PC-9 (cell line): ENCODE measurements at regions not wholly inside any gene's neighbourhood (a gene's known extent, or its start where the extent isn't known, plus 50 kb on each side); places are given as distances from the start of the nearest gene placed in this dataset.

Experiments used
- BruUV-seq: library from RNA; stranded (reverse); fragments of 400-500 nt; replicated peaks from 2 replicates; lab custom pipeline; 2021; lab: Mats Ljungman, UMichigan
- CTCF ChIA-PET: fragments of 300-600 bp; sonication (Branson Sonifier 250); formaldehyde crosslinking; loops from one replicate; lab custom pipeline; 2022; ENCODE audit warnings: antibody characterized with exemption; lab: Charles Lee
- POLR2A ChIA-PET: fragments of 300-600 bp; sonication (Branson Sonifier 250); formaldehyde crosslinking; loops from one replicate; lab custom pipeline; 2022; ENCODE audit warnings: antibody characterized with exemption; ENCODE audit not compliant: unreplicated experiment; lab: Charles Lee
- DNase-seq, 2 experiments: peaks; one replicate each; pipeline versions ENCODE4 v3.0.0 to v3.0.0-alpha.2; 2015 to 2022; ENCODE audit warnings: mixed read lengths in 1 of 2
- H2AFZ ChIP-seq: fragments of 200-600 bp; sonication (generic); 2 replicates; pipeline ENCODE4 v1.8.1; 2017; ENCODE audit warnings: antibody characterized with exemption
- H3F3A ChIP-seq: fragments of 200-600 bp; sonication (generic); 2 replicates; pipeline ENCODE4 v1.8.1; 2017; ENCODE audit warnings: antibody characterized with exemption, mild to moderate bottlenecking, low read depth; ENCODE audit not compliant: insufficient read depth
- H3K27ac ChIP-seq: fragments of 200-600 bp; sonication (generic); 2 replicates; pipeline ENCODE4 v1.6.1; 2016; ENCODE audit warnings: mixed run types
- H3K27me3 ChIP-seq: fragments of 200-600 bp; sonication (generic); 2 replicates; pipeline ENCODE4 v1.6.1; 2016; ENCODE audit warnings: low read depth, mixed run types; ENCODE audit not compliant: insufficient read depth
- H3K36me3 ChIP-seq: fragments of 200-600 bp; sonication (generic); 2 replicates; pipeline ENCODE4 v1.6.1; 2016; ENCODE audit warnings: low read depth, mixed run types
- H3K4me1 ChIP-seq: fragments of 200-600 bp; sonication (generic); replicated peaks from 2 replicates; pipeline ENCODE4 v1.6.1; 2016; ENCODE audit warnings: mixed run types; ENCODE audit not compliant: insufficient read depth
- H3K4me2 ChIP-seq: fragments of 200-600 bp; sonication (generic); 2 replicates; pipeline ENCODE4 v1.6.1; 2017; ENCODE audit warnings: mixed run types
- H3K4me3 ChIP-seq: fragments of 200-600 bp; sonication (generic); 2 replicates; pipeline ENCODE4 v1.6.1; 2016; ENCODE audit warnings: mixed run types
- H3K79me2 ChIP-seq: fragments of 200-600 bp; sonication (generic); 2 replicates; pipeline ENCODE4 v1.6.1; 2017; ENCODE audit warnings: low read depth, mixed run types
- H3K9me2 ChIP-seq: fragments of 200-600 bp; sonication (generic); 2 replicates; pipeline ENCODE4 v1.8.1; 2017; ENCODE audit warnings: mild to moderate bottlenecking; ENCODE audit not compliant: insufficient read depth
- H3K9me3 ChIP-seq: fragments of 200-600 bp; sonication (generic); 2 replicates; pipeline ENCODE4 v1.8.1; 2016; ENCODE audit warnings: low read depth; ENCODE audit not compliant: insufficient read depth
- H4K20me1 ChIP-seq: fragments of 200-600 bp; sonication (generic); 2 replicates; pipeline ENCODE4 v1.8.1; 2017; ENCODE audit not compliant: insufficient read depth
- EZH2 ChIP-seq: fragments of 200-600 bp; sonication (generic); IDR thresholded peaks from 2 replicates; pipeline ENCODE4 v1.8.0; 2017; ENCODE audit warnings: antibody characterized with exemption, low read depth
- intact Hi-C: fragments of 100-400 bp; cut with micrococcal nuclease; formaldehyde crosslinking; loops from one replicate; pipeline ENCODE4 v1.10.0; 2022; ENCODE audit not compliant: unreplicated experiment
- TF ChIP-seq, protein P1 (sequence below): fragments of 200-600 bp; sonication (generic); conservative IDR thresholded peaks from 2 replicates; pipeline ENCODE4 v1.6.1; 2017; ENCODE audit warnings: mixed run types, antibody characterized with exemption, mild to moderate bottlenecking, moderate library complexity

DNA sequence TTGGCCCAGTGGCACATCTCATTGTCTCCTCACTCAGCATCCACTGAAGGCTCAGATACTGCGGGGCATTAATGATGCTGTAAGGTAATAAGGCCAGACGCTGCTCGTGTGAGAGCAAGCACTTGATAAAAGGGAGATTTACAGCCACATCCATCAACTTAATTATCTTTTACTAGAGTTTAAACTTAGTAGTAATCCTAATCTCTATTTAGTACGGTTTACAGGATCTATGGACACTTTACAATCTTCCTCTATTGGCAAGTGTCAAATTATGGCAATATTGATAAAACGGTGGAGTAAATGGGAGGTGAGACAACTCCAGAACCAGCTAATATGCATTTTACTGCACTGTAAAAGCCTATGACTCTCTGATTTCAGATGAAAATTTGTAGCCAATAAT, 192.7 kb upstream of the GPR12 start:
- H3K9me3 ChIP-seq: no peaks in the 10 kb centered on the region
- H3K4me3 ChIP-seq: no peak overlapping the region
- TF ChIP-seq EZH2: no peak
- TF ChIP-seq, protein P1, sequence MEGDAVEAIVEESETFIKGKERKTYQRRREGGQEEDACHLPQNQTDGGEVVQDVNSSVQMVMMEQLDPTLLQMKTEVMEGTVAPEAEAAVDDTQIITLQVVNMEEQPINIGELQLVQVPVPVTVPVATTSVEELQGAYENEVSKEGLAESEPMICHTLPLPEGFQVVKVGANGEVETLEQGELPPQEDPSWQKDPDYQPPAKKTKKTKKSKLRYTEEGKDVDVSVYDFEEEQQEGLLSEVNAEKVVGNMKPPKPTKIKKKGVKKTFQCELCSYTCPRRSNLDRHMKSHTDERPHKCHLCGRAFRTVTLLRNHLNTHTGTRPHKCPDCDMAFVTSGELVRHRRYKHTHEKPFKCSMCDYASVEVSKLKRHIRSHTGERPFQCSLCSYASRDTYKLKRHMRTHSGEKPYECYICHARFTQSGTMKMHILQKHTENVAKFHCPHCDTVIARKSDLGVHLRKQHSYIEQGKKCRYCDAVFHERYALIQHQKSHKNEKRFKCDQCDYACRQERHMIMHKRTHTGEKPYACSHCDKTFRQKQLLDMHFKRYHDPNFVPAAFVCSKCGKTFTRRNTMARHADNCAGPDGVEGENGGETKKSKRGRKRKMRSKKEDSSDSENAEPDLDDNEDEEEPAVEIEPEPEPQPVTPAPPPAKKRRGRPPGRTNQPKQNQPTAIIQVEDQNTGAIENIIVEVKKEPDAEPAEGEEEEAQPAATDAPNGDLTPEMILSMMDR: no peak
- ChIA-PET CTCF (no interaction called here), POLR2A (interaction anchor here (0.6 kb wide), 1 partner anchor 1631 kb away, joined by 3 read pairs; no protein-coding TSS in a partner anchor)
- H3K9me2 ChIP-seq: no peaks in the 10 kb centered on the region
- no TSS peak for BruUV-seq
- H4K20me1 ChIP-seq: no peaks in the 10 kb centered on the region
- H2AFZ ChIP-seq: no peak overlapping the region
- H3K4me1 ChIP-seq: peaks cover 13% of the 10 kb centered on the region; the same call in 1 of the 2 replicates
- no peaks in the 10 kb centered on the region for H3K36me3 ChIP-seq
- 0 out of 2 replicates have a peak, but pooled peaks cover 4% of the 10 kb centered on the region for H3F3A ChIP-seq
- H3K27me3 ChIP-seq: peaks cover 18% of the 10 kb centered on the region
- H3K4me2 ChIP-seq: no peak overlapping the region
- intact Hi-C loops: no loop called here
- no peaks in the 10 kb centered on the region for H3K79me2 ChIP-seq
- no peak for DNase-seq
- H3K27ac ChIP-seq: no peak overlapping the region

GRCh38 chr13:26952551-26953143, 192.1 kb upstream of the GPR12 start:
- no peak for DNase-seq
- TF ChIP-seq, protein P1: no peak
- TF ChIP-seq EZH2: no peak
- peaks cover 18% of the 10 kb centered on the region for H3K27me3 ChIP-seq
- no peak overlapping the region for H3K4me2 ChIP-seq
- H3K79me2 ChIP-seq: no peaks in the 10 kb centered on the region
- peaks cover 13% of the 10 kb centered on the region; the same call in 1 of the 2 replicates for H3K4me1 ChIP-seq
- intact Hi-C loops: no loop called here
- no peaks in the 10 kb centered on the region for H3K9me2 ChIP-seq
- H3K9me3 ChIP-seq: no peaks in the 10 kb centered on the region
- 0 out of 2 replicates have a peak, but pooled peaks cover 4% of the 10 kb centered on the region for H3F3A ChIP-seq
- no TSS peak for BruUV-seq
- no peaks in the 10 kb centered on the region for H4K20me1 ChIP-seq
- ChIA-PET POLR2A (no interaction called here), CTCF (no interaction called here)
- H3K4me3 ChIP-seq: no peak overlapping the region
- no peak overlapping the region for H2AFZ ChIP-seq
- no peaks in the 10 kb centered on the region for H3K36me3 ChIP-seq
- no peak overlapping the region for H3K27ac ChIP-seq

DNA sequence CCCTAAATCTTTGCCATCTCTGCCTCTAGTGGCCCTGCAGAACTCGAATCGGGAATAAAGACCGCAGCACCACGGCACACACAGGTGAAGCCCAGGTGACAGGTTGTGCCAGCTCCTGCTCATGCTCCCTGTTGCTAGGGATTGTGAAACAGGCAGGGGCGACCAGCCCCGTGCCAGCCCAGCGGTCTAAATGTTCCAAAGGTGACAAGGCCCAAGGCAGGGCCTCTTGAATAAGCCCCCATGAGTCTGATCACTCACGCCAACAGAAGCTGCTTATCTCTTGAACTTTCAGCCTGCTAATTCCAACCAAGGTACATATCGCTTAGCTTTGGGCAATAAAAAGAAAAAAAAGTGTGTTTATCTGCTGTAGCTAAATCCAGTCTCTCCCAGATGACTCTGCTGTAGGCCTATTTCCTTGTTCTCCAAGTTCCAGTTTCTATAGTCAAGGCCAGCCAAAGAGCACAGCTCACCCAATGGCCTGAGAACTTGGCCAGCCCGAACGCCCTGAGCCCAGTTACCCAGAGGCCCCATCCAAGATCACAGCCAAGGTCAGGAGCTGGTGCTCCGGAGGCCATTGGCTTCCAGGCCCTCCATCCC, 191.1 kb upstream of the GPR12 start:
- Histone ChIP-seq H2AFZ (no peak overlapping the region), H3K79me2 (no peaks in the 10 kb centered on the region), H3K9me3 (no peaks in the 10 kb centered on the region), H3K4me2 (no peak overlapping the region), H3K4me1 (peaks cover 7% of the 10 kb centered on the region; the same call in 1 of the 2 replicates), H3K36me3 (no peaks in the 10 kb centered on the region), H3K27ac (no peak overlapping the region), H4K20me1 (no peaks in the 10 kb centered on the region), H3K27me3 (peaks cover 18% of the 10 kb centered on the region), H3K4me3 (no peak overlapping the region), H3F3A (0 out of 2 replicates have a peak, but pooled peaks cover 4% of the 10 kb centered on the region), H3K9me2 (no peaks in the 10 kb centered on the region)
- no TSS peak for BruUV-seq
- ChIA-PET POLR2A (no interaction called here), CTCF (no interaction called here)
- intact Hi-C loops: no loop called here
- peak in 1 of 2 experiments; percentile 59 for DNase-seq
- TF ChIP-seq, protein P1: no peak
- TF ChIP-seq EZH2: no peak
